ENCODE measurements at regions not wholly inside any gene's neighbourhood (a gene's known extent, or its start where the extent isn't known, plus 50 kb on each side); places are given as distances from the start of the nearest gene placed in this dataset.

DNA sequence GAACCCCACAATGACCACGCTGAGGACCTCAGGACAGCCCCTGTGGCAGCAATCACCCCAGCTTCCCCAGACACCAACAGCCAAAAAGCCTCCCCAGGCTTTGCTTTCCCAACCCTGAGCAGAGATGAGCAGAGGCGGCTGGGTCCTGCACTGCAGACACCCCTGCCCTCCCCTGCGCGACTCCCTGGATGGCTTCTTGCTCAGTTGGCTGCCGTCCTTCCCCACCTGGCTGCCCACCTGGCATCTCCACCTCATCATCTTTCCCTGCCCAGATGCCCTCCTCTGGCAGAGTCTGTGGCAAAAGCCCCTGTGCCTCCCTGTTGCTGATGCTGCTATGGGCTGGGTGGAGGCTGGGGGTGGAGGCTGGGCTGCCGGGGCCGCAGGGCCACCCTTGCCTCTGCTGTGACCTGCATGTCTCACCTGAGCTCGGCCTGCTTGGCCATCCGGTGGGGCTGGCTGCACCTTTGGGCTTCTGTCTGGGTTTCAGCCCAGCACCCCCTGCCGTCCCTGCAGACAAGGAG, 567.7 kb downstream of the TCERG1L start:
- H3K4me3 ChIP-seq (ENCODE audit: control insufficient read depth in 1 of 7, extremely low read depth in 1 of 7, insufficient read depth in 4 of 7, low read depth in 2 of 7, low read length in 6 of 7) = no peak overlapping the region
- ChIA-PET POLR2A (no interaction called here), CTCF (no interaction called here)
- no peak for DNase-seq
- 91% methylated on average over 10 of the region's 10 CpGs for WGBS (ENCODE audit: insufficient coverage)
- no peaks in the 10 kb centered on the region for H3K9me3 ChIP-seq (ENCODE audit: control extremely low read depth in 1 of 5, control insufficient read depth in 4 of 5, insufficient read depth in 2 of 5, low read depth in 1 of 5, low read length in 4 of 5)
- peaks cover 0 to 12% (median 0%) of the 10 kb centered on the region in 5 experiments for H3K27me3 ChIP-seq (replicated peaks in 2 of 5; ENCODE audit: control insufficient read depth in 4 of 5, insufficient read depth in 5 of 5, low read length in 4 of 5)
- no peak overlapping the region for H3K27ac ChIP-seq (ENCODE audit: insufficient read depth in 1 of 2, low read depth in 1 of 2, low read length in 2 of 2, poor library complexity in 1 of 2, severe bottlenecking in 2 of 2)
- no peaks in the 10 kb centered on the region for H3K4me1 ChIP-seq (ENCODE audit: control extremely low read depth in 1 of 4, control insufficient read depth in 4 of 4, insufficient read depth in 4 of 4, low read length in 3 of 4)
- no peaks in the 10 kb centered on the region for H3K36me3 ChIP-seq (ENCODE audit: control insufficient read depth in 4 of 4, insufficient read depth in 4 of 4, low read length in 3 of 4)

DNA sequence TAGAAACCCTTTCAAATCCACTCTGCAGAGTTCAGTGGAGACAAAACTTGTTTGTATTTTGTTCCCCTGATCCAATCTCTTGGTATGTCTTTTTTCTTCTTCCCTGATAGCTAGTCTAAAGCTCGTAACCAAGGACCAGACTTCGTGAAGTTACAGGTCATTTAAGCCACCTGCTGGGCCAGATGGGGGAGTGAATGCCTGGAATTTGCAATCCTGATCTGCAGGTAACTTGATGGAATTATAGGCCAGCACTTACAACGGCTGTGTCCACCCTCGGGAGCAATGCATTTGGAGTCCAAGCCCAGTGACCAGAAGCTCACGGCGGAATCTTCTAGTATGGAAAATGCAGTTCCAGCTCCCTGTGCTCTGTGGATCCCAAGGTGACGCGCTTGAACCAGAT, 566.9 kb downstream of the TCERG1L start:
- DNase-seq = no peak
- no peak overlapping the region for H3K27ac ChIP-seq (ENCODE audit: insufficient read depth in 1 of 2, low read depth in 1 of 2, low read length in 2 of 2, poor library complexity in 1 of 2, severe bottlenecking in 2 of 2)
- H3K4me3 ChIP-seq (ENCODE audit: control insufficient read depth in 1 of 7, extremely low read depth in 1 of 7, insufficient read depth in 4 of 7, low read depth in 2 of 7, low read length in 6 of 7) = no peak overlapping the region
- ChIA-PET POLR2A (no interaction called here), CTCF (no interaction called here)
- WGBS (ENCODE audit: insufficient coverage) = 78% methylated on average over 8 of the region's 8 CpGs
- peaks cover 0 to 15% (median 0%) of the 10 kb centered on the region in 5 experiments for H3K27me3 ChIP-seq (replicated peaks in 2 of 5; ENCODE audit: control insufficient read depth in 4 of 5, insufficient read depth in 5 of 5, low read length in 4 of 5)
- H3K36me3 ChIP-seq (ENCODE audit: control insufficient read depth in 4 of 4, insufficient read depth in 4 of 4, low read length in 3 of 4) = no peaks in the 10 kb centered on the region
- H3K4me1 ChIP-seq (ENCODE audit: control extremely low read depth in 1 of 4, control insufficient read depth in 4 of 4, insufficient read depth in 4 of 4, low read length in 3 of 4) = no peaks in the 10 kb centered on the region
- H3K9me3 ChIP-seq (ENCODE audit: control extremely low read depth in 1 of 5, control insufficient read depth in 4 of 5, insufficient read depth in 2 of 5, low read depth in 1 of 5, low read length in 4 of 5) = no peaks in the 10 kb centered on the region

DNA sequence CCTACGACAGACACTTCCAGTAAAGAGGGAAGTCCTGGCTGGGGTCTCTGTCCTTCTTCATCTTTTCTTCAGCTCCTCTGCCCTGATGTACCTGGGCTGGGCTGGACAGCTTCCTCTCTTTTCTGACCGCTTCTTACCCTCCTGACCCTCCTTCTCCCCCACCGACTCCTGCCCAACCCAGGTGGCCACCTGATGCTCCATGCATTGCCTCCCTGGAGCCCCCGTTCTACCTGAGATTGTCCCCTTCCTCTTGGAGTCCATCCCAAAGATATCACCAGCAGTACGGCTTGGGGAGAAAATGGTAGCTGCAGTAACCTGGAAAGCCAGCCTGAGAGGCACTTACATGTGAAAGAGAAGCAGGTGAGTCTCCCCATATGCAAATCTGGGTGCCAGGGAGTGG, 566.3 kb downstream of the TCERG1L start:
- CTCF ChIA-PET = no interaction called here
- H3K4me3 ChIP-seq (ENCODE audit: control insufficient read depth in 1 of 7, extremely low read depth in 1 of 7, insufficient read depth in 4 of 7, low read depth in 2 of 7, low read length in 6 of 7) = no peak overlapping the region
- H3K9me3 ChIP-seq (ENCODE audit: control extremely low read depth in 1 of 5, control insufficient read depth in 4 of 5, insufficient read depth in 2 of 5, low read depth in 1 of 5, low read length in 4 of 5) = no peaks in the 10 kb centered on the region
- H3K4me1 ChIP-seq (ENCODE audit: control extremely low read depth in 1 of 4, control insufficient read depth in 4 of 4, insufficient read depth in 4 of 4, low read length in 3 of 4) = no peaks in the 10 kb centered on the region
- no peak overlapping the region for H3K27ac ChIP-seq (ENCODE audit: insufficient read depth in 1 of 2, low read depth in 1 of 2, low read length in 2 of 2, poor library complexity in 1 of 2, severe bottlenecking in 2 of 2)
- H3K27me3 ChIP-seq (replicated peaks in 2 of 5; ENCODE audit: control insufficient read depth in 4 of 5, insufficient read depth in 5 of 5, low read length in 4 of 5) = peaks cover 0 to 15% (median 0%) of the 10 kb centered on the region in 5 experiments
- POLR2A ChIA-PET = no interaction called here
- WGBS (ENCODE audit: insufficient coverage) = 41% methylated on average over 3 of the region's 5 CpGs
- no peaks in the 10 kb centered on the region for H3K36me3 ChIP-seq (ENCODE audit: control insufficient read depth in 4 of 4, insufficient read depth in 4 of 4, low read length in 3 of 4)
- no peak for DNase-seq

DNA sequence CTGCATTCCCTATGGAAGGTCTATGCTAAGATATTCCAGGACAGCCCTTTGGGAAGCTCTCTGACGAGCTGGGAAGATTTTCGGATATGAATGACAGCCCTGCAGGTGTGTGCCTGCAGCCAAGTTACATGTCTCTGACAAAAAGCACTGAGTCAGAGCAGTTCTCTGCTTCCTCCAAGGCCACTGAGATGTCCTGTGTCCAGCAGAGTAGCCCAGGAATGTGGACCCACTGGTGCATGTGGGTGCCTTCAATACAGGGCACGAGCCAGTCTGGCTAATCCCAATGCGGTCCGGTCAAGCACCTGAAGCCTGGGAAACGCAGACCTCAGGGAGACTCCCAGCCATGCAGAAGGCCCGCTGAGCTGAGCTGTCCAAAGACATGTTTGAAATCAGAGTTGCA, 565.7 kb downstream of the TCERG1L start:
- H3K4me1 ChIP-seq (ENCODE audit: control extremely low read depth in 1 of 4, control insufficient read depth in 4 of 4, insufficient read depth in 4 of 4, low read length in 3 of 4) = no peaks in the 10 kb centered on the region
- POLR2A ChIA-PET = no interaction called here
- WGBS (ENCODE audit: insufficient coverage) = 81% methylated on average over 7 of the region's 7 CpGs
- H3K36me3 ChIP-seq (ENCODE audit: control insufficient read depth in 4 of 4, insufficient read depth in 4 of 4, low read length in 3 of 4) = no peaks in the 10 kb centered on the region
- no peak overlapping the region for H3K27ac ChIP-seq (ENCODE audit: insufficient read depth in 1 of 2, low read depth in 1 of 2, low read length in 2 of 2, poor library complexity in 1 of 2, severe bottlenecking in 2 of 2)
- CTCF ChIA-PET = no interaction called here
- H3K9me3 ChIP-seq (ENCODE audit: control extremely low read depth in 1 of 5, control insufficient read depth in 4 of 5, insufficient read depth in 2 of 5, low read depth in 1 of 5, low read length in 4 of 5) = no peaks in the 10 kb centered on the region
- H3K27me3 ChIP-seq (replicated peaks in 2 of 5; ENCODE audit: control insufficient read depth in 4 of 5, insufficient read depth in 5 of 5, low read length in 4 of 5) = peaks cover 0 to 15% (median 0%) of the 10 kb centered on the region in 5 experiments
- no peak overlapping the region for H3K4me3 ChIP-seq (ENCODE audit: control insufficient read depth in 1 of 7, extremely low read depth in 1 of 7, insufficient read depth in 4 of 7, low read depth in 2 of 7, low read length in 6 of 7)
- DNase-seq = no peak

DNA sequence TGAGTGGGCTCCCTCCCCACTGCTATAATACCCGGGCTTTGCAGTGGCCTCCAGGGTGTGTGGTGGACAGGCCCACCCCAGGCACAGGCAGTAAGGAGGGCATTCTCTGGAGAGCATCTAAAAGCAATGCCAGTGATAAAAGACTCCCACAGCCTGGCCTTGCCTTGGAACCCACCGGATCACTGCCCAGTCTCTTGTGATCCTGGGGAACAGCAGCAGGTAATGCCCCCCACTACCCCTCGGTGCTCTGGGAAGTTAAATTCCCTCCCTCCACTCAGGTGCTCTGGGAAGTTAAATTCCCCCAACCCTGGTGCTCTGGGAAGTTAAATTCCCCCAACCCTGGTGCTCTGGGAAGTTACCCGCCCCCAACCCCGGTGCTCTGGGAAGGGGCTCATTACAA, 565.2 kb downstream of the TCERG1L start:
- H3K27ac ChIP-seq (ENCODE audit: insufficient read depth in 1 of 2, low read depth in 1 of 2, low read length in 2 of 2, poor library complexity in 1 of 2, severe bottlenecking in 2 of 2) = no peak overlapping the region
- 76% methylated on average over 4 of the region's 5 CpGs for WGBS (ENCODE audit: insufficient coverage)
- CTCF ChIA-PET = interaction anchor here (0.8 kb wide), 1 partner anchor 13 kb away, joined by 3 read pairs; no protein-coding TSS in a partner anchor
- peaks cover 0 to 15% (median 0%) of the 10 kb centered on the region in 5 experiments for H3K27me3 ChIP-seq (replicated peaks in 2 of 5; ENCODE audit: control insufficient read depth in 4 of 5, insufficient read depth in 5 of 5, low read length in 4 of 5)
- no peak for DNase-seq
- H3K4me3 ChIP-seq (ENCODE audit: control insufficient read depth in 1 of 7, extremely low read depth in 1 of 7, insufficient read depth in 4 of 7, low read depth in 2 of 7, low read length in 6 of 7) = no peak overlapping the region
- POLR2A ChIA-PET = no interaction called here
- no peaks in the 10 kb centered on the region for H3K36me3 ChIP-seq (ENCODE audit: control insufficient read depth in 4 of 4, insufficient read depth in 4 of 4, low read length in 3 of 4)
- H3K9me3 ChIP-seq (ENCODE audit: control extremely low read depth in 1 of 5, control insufficient read depth in 4 of 5, insufficient read depth in 2 of 5, low read depth in 1 of 5, low read length in 4 of 5) = no peaks in the 10 kb centered on the region
- H3K4me1 ChIP-seq (ENCODE audit: control extremely low read depth in 1 of 4, control insufficient read depth in 4 of 4, insufficient read depth in 4 of 4, low read length in 3 of 4) = no peaks in the 10 kb centered on the region

DNA sequence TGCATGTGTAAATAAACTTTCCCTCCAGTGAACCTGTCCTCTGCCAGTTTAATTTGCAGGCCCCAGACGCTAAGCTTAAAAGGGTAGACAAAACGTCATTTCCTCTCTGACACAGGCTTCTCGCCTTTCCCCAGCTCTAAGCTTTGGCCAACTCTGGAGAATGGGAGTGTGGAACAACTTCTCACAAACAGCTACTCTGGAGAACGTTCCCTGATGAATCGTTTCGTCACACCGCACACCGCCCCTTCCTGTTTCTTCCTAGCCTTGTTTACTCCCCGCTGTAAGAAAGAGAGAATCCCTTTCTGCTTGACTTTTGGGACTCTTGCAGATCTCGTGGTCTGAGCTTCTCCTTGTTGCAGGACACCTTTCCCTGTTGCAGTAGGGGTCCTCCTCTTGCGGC, 564.2 kb downstream of the TCERG1L start:
- H3K27me3 ChIP-seq (replicated peaks in 2 of 5; ENCODE audit: control insufficient read depth in 4 of 5, insufficient read depth in 5 of 5, low read length in 4 of 5) = peaks cover 0 to 15% (median 0%) of the 10 kb centered on the region in 5 experiments
- H3K9me3 ChIP-seq (ENCODE audit: control extremely low read depth in 1 of 5, control insufficient read depth in 4 of 5, insufficient read depth in 2 of 5, low read depth in 1 of 5, low read length in 4 of 5) = no peaks in the 10 kb centered on the region
- 58% methylated on average over 11 of the region's 11 CpGs for WGBS (ENCODE audit: insufficient coverage)
- ChIA-PET CTCF (no interaction called here), POLR2A (no interaction called here)
- no peak overlapping the region for H3K4me3 ChIP-seq (ENCODE audit: control insufficient read depth in 1 of 7, extremely low read depth in 1 of 7, insufficient read depth in 4 of 7, low read depth in 2 of 7, low read length in 6 of 7)
- DNase-seq = no peak
- no peak overlapping the region for H3K27ac ChIP-seq (ENCODE audit: insufficient read depth in 1 of 2, low read depth in 1 of 2, low read length in 2 of 2, poor library complexity in 1 of 2, severe bottlenecking in 2 of 2)
- H3K4me1 ChIP-seq (ENCODE audit: control extremely low read depth in 1 of 4, control insufficient read depth in 4 of 4, insufficient read depth in 4 of 4, low read length in 3 of 4) = no peaks in the 10 kb centered on the region
- no peaks in the 10 kb centered on the region for H3K36me3 ChIP-seq (ENCODE audit: control insufficient read depth in 4 of 4, insufficient read depth in 4 of 4, low read length in 3 of 4)

DNA sequence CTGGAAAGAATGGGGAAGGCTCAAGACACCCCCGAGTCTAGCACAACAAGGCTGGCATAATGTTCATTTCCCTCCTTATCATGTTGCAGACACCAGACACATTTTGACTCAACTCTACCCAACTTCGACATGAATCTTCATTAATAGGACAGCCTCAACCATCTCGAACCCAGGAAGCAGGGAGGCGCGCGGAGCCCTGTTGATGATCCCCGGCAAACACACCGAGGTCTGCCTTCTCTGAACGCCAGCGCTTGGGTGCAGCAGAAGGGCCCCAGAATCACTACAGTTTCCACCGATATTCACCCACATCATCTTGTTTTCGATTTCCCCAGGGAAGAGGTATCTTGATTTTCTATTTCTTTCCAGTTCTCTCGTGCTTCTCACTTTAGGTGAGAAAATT, 563.6 kb downstream of the TCERG1L start:
- Histone ChIP-seq H3K36me3 (ENCODE audit: control insufficient read depth in 4 of 4, insufficient read depth in 4 of 4, low read length in 3 of 4) (no peaks in the 10 kb centered on the region), H3K27me3 (replicated peaks in 2 of 5; ENCODE audit: control insufficient read depth in 4 of 5, insufficient read depth in 5 of 5, low read length in 4 of 5) (peaks cover 0 to 15% (median 0%) of the 10 kb centered on the region in 5 experiments), H3K27ac (ENCODE audit: insufficient read depth in 1 of 2, low read depth in 1 of 2, low read length in 2 of 2, poor library complexity in 1 of 2, severe bottlenecking in 2 of 2) (no peak overlapping the region), H3K4me1 (ENCODE audit: control extremely low read depth in 1 of 4, control insufficient read depth in 4 of 4, insufficient read depth in 4 of 4, low read length in 3 of 4) (no peaks in the 10 kb centered on the region), H3K9me3 (ENCODE audit: control extremely low read depth in 1 of 5, control insufficient read depth in 4 of 5, insufficient read depth in 2 of 5, low read depth in 1 of 5, low read length in 4 of 5) (no peaks in the 10 kb centered on the region), H3K4me3 (ENCODE audit: control insufficient read depth in 1 of 7, extremely low read depth in 1 of 7, insufficient read depth in 4 of 7, low read depth in 2 of 7, low read length in 6 of 7) (no peak overlapping the region)
- DNase-seq = no peak
- WGBS (ENCODE audit: insufficient coverage) = 95% methylated on average over 12 of the region's 13 CpGs
- ChIA-PET POLR2A (no interaction called here), CTCF (no interaction called here)
